PFSK-1 (cell line): ENCODE measurements at regions not wholly inside any gene's neighbourhood (a gene's known extent, or its start where the extent isn't known, plus 50 kb on each side); places are given as distances from the start of the nearest gene placed in this dataset.

Source experiments
- POLR2AphosphoS5 ChIP-seq: IDR thresholded peaks from 2 replicates; pipeline ENCODE4 v1.6.1; 2012; ENCODE audit warnings: low read depth, mild to moderate bottlenecking, control low read depth, low read length, moderate library complexity
- REST ChIP-seq, 2 experiments: IDR thresholded peaks; 2 replicates each; pipeline versions ENCODE4 v1.6.1 to v1.8.0; 2011 to 2012; ENCODE audit warnings: low read depth in 2 of 2, low read length in 2 of 2, control low read depth in 1 of 2, inconsistent platforms in 1 of 2, mild to moderate bottlenecking in 1 of 2, moderate library complexity in 1 of 2; ENCODE audit not compliant: insufficient read depth in 1 of 2
- TAF1 ChIP-seq: IDR thresholded peaks from 2 replicates; pipeline ENCODE4 v1.6.1; 2012; ENCODE audit warnings: low read length, control low read depth, borderline replicate concordance; ENCODE audit not compliant: insufficient read depth

DNA sequence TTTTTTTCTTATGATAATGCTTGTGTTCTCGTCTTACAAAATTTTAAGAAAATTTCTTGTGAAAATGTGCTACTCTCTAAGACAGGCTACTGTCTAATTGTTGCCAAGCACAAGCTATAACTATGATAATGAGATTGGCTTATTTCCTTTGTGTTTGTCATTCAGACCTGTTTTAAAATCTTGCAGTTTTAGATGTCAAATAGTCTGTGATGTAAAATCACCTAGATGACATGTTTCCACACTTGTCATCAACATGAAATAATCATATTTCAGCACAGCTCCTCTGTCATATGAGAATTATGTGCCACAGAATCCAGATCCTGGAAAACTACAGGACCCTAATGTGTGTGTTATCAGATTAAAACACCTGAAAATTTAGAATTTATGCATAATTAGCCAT is 539.7 kb downstream of the USP25 start:
- TF ChIP-seq REST (IDR thresholded peaks at IDR 0.05; ENCODE audit: insufficient read depth in 1 of 2, low read depth in 2 of 2, low read length in 2 of 2) (no peak), TAF1 (no peak), POLR2AphosphoS5 (no peak)
